ENCODE measurements at regions not wholly inside any gene's neighbourhood (a gene's known extent, or its start where the extent isn't known, plus 50 kb on each side); places are given as distances from the start of the nearest gene placed in this dataset.

DNA sequence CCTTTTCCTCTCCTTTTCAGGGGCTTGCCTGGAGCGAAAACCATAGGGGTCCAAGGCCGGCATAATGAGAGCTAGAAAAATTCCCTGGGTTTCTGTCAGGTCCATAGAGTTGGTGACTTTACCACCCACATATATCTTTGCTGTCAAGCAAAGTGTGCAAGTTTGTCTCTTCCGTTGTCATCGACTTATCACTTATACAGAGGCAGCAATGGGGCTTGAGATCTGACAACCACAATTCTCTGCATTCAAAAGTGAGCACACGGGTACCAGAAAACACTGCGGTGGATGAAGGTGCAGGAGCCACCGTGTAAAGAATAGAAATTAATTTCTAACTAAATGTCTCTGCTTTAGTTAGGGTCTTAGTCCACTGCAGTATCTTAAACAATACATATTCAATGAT is 162.3 kb downstream of the DAD1 start:
- no peaks in the 10 kb centered on the region for H3K9me2 ChIP-seq (replicated peaks; ENCODE audit: low read depth, low read length)
- peaks cover 19% of the 10 kb centered on the region; the same call in 1 of the 2 replicates for H3K79me2 ChIP-seq (ENCODE audit: insufficient read depth, low read length)
- H4K20me1 ChIP-seq (ENCODE audit: insufficient read depth, low read length, poor library complexity, severe bottlenecking): no peaks in the 10 kb centered on the region
- no peaks in the 10 kb centered on the region for H3K9me3 ChIP-seq (ENCODE audit: insufficient read depth, low read depth, low read length)
- H3K36me3 ChIP-seq (ENCODE audit: insufficient read depth, low read length): no peaks in the 10 kb centered on the region
- H3K27me3 ChIP-seq (ENCODE audit: insufficient read depth, low read length, poor library complexity, severe bottlenecking): no peaks in the 10 kb centered on the region
- H3K9ac ChIP-seq (ENCODE audit: low read depth, low read length, poor library complexity, severe bottlenecking): no peak overlapping the region
- no peak overlapping the region for H2AFZ ChIP-seq (ENCODE audit: low read length)
- H3K4me3 ChIP-seq (ENCODE audit: low read length, poor library complexity, severe bottlenecking): no peak overlapping the region
- no peaks in the 10 kb centered on the region for H3F3A ChIP-seq (ENCODE audit: low read depth)
- H3K4me2 ChIP-seq (ENCODE audit: low read depth, low read length, poor library complexity, severe bottlenecking): no peak overlapping the region
- TF ChIP-seq, protein P1, sequence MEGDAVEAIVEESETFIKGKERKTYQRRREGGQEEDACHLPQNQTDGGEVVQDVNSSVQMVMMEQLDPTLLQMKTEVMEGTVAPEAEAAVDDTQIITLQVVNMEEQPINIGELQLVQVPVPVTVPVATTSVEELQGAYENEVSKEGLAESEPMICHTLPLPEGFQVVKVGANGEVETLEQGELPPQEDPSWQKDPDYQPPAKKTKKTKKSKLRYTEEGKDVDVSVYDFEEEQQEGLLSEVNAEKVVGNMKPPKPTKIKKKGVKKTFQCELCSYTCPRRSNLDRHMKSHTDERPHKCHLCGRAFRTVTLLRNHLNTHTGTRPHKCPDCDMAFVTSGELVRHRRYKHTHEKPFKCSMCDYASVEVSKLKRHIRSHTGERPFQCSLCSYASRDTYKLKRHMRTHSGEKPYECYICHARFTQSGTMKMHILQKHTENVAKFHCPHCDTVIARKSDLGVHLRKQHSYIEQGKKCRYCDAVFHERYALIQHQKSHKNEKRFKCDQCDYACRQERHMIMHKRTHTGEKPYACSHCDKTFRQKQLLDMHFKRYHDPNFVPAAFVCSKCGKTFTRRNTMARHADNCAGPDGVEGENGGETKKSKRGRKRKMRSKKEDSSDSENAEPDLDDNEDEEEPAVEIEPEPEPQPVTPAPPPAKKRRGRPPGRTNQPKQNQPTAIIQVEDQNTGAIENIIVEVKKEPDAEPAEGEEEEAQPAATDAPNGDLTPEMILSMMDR (conservative IDR thresholded peaks at IDR 0.05; ENCODE audit: low read length): no peak
- TF ChIP-seq EZH2phosphoT487 (IDR thresholded peaks at IDR 0.05; ENCODE audit: borderline replicate concordance): no peak
- H3K4me1 ChIP-seq (ENCODE audit: insufficient read depth, low read length, poor library complexity, severe bottlenecking): peaks cover 75% of the 10 kb centered on the region

DNA sequence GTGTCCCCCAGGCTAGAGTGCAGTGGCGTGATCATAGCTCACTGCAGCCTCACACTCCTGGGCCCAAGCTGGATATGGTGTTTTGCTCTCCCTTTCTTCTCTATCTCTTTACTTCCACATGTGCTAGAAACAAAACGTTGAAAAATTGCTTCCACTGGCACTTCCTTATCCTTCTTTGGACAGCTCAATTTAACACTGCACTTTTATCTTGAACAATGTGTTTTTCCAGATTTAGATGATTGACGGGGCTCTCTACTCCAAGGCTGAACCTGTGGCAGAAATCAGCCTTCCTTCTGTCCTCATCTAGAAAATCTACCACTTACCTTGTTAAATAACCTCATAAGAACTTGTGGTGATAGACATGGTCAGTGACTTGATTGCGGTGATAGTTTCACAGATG is 165.1 kb downstream of the DAD1 start:
- Histone ChIP-seq H3F3A (ENCODE audit: low read depth) (peaks cover 21% of the 10 kb centered on the region; the same call in 1 of the 2 replicates), H3K4me2 (ENCODE audit: low read depth, low read length, poor library complexity, severe bottlenecking) (peak overlapping the region; percentile 66), H3K9me2 (replicated peaks; ENCODE audit: low read depth, low read length) (no peaks in the 10 kb centered on the region), H2AFZ (ENCODE audit: low read length) (no peak overlapping the region), H3K79me2 (ENCODE audit: insufficient read depth, low read length) (peaks cover 9% of the 10 kb centered on the region; the same call in 1 of the 2 replicates), H4K20me1 (ENCODE audit: insufficient read depth, low read length, poor library complexity, severe bottlenecking) (no peaks in the 10 kb centered on the region), H3K4me1 (ENCODE audit: insufficient read depth, low read length, poor library complexity, severe bottlenecking) (peaks cover 81% of the 10 kb centered on the region), H3K36me3 (ENCODE audit: insufficient read depth, low read length) (no peaks in the 10 kb centered on the region), H3K27me3 (ENCODE audit: insufficient read depth, low read length, poor library complexity, severe bottlenecking) (no peaks in the 10 kb centered on the region), H3K9ac (ENCODE audit: low read depth, low read length, poor library complexity, severe bottlenecking) (peak overlapping the region; percentile 69), H3K9me3 (ENCODE audit: insufficient read depth, low read depth, low read length) (no peaks in the 10 kb centered on the region), H3K4me3 (ENCODE audit: low read length, poor library complexity, severe bottlenecking) (peak overlapping the region; percentile 21)
- TF ChIP-seq EZH2phosphoT487 (IDR thresholded peaks at IDR 0.05; ENCODE audit: borderline replicate concordance): no peak
- TF ChIP-seq, protein P1 (conservative IDR thresholded peaks at IDR 0.05; ENCODE audit: low read length): no peak

DNA sequence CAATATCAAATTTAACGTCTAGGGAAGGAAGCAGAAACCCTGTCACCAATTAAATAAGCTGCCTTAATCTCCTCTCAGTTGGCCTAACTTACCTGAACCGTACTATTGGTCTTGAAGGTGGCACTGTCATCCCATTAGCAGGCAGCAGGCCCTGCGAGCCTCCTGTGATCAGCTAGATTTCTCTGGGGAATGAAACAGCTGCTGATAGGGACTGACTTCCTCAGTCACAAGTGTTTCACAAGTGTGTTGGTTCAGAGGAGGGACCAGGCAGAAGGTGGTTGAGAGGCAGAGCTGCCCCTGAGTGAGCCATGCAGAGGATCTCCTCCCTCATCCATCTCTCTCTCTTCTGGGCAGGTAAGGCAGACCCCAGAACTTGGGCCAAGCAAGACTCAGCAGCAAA is 166.8 kb downstream of the DAD1 start:
- Histone ChIP-seq H3K9me2 (replicated peaks; ENCODE audit: low read depth, low read length) (no peaks in the 10 kb centered on the region), H3F3A (ENCODE audit: low read depth) (peaks cover 32% of the 10 kb centered on the region), H3K27me3 (ENCODE audit: insufficient read depth, low read length, poor library complexity, severe bottlenecking) (no peaks in the 10 kb centered on the region), H3K4me3 (ENCODE audit: low read length, poor library complexity, severe bottlenecking) (no peak overlapping the region), H3K4me1 (ENCODE audit: insufficient read depth, low read length, poor library complexity, severe bottlenecking) (peaks cover 78% of the 10 kb centered on the region), H3K79me2 (ENCODE audit: insufficient read depth, low read length) (peaks cover 9% of the 10 kb centered on the region; the same call in 1 of the 2 replicates), H4K20me1 (ENCODE audit: insufficient read depth, low read length, poor library complexity, severe bottlenecking) (no peaks in the 10 kb centered on the region), H3K4me2 (ENCODE audit: low read depth, low read length, poor library complexity, severe bottlenecking) (peak overlapping the region; percentile 66), H2AFZ (ENCODE audit: low read length) (no peak overlapping the region), H3K9me3 (ENCODE audit: insufficient read depth, low read depth, low read length) (no peaks in the 10 kb centered on the region), H3K36me3 (ENCODE audit: insufficient read depth, low read length) (no peaks in the 10 kb centered on the region), H3K9ac (ENCODE audit: low read depth, low read length, poor library complexity, severe bottlenecking) (peak overlapping the region; percentile 69)
- TF ChIP-seq, protein P1 (conservative IDR thresholded peaks at IDR 0.05; ENCODE audit: low read length): no peak
- TF ChIP-seq EZH2phosphoT487 (IDR thresholded peaks at IDR 0.05; ENCODE audit: borderline replicate concordance): no peak

Measured in Loucy (cell line).